Lower leg skin (tissue), 4 donors: ENCODE measurements at regions not wholly inside any gene's neighbourhood (a gene's known extent, or its start where the extent isn't known, plus 50 kb on each side); places are given as distances from the start of the nearest gene placed in this dataset.

Source experiments
- DNase-seq, 2 donors: peaks; one replicate each; pipeline ENCODE4 v3.0.0-alpha.2; 2019; ENCODE audit warnings: low spot score in 2 of 2
- H3K4me3 ChIP-seq: fragments of 200-600 bp; sonication (generic); 2 replicates; pipeline ENCODE4 v1.5.1; 2017; ENCODE audit warnings: mild to moderate bottlenecking, low read depth; ENCODE audit not compliant: poor library complexity, severe bottlenecking
- CTCF ChIP-seq, 3 donors: fragments of 450-650 bp; IDR thresholded peaks; one replicate each; pipeline ENCODE4 v1.5.1; 2016; ENCODE audit warnings: antibody characterized with exemption in 3 of 3, mild to moderate bottlenecking in 3 of 3, moderate library complexity in 2 of 3
- POLR2A ChIP-seq, 2 donors: fragments of 450-650 bp; IDR thresholded peaks; one replicate each; pipeline ENCODE4 v1.6.1; 2016 to 2017; ENCODE audit warnings: antibody characterized with exemption in 2 of 2, mild to moderate bottlenecking in 1 of 2, moderate library complexity in 1 of 2
- WGBS, 2 donors: methylation state at CpG; one replicate each; pipeline ENCODE4 v1.1.5; 2018; 5-methylcytosine and 5-hydroxymethylcytosine counted together
- intact Hi-C: fragments of 100-400 bp; cut with DNase I; formaldehyde crosslinking; loops from one replicate; pipeline ENCODE4 v1.15.0; 2023; ENCODE audit warnings: low total_unique reads

- no peak for DNase-seq
- TF ChIP-seq CTCF (IDR thresholded peaks at IDR 0.05) (no peak), POLR2A (IDR thresholded peaks at IDR 0.05) (no peak)
- intact Hi-C loops = no loop called here
- WGBS, 2 donors = 81% methylated on average over 2 of the region's 2 CpGs
- H3K4me3 ChIP-seq = no peak overlapping the region
Observed at GRCh38 chr4:62804075-62804474, 1603.9 kb downstream of the ADGRL3 start.

- no peak for DNase-seq
- intact Hi-C loops = no loop called here
- TF ChIP-seq CTCF (IDR thresholded peaks at IDR 0.05) = no peak
- TF ChIP-seq POLR2A (IDR thresholded peaks at IDR 0.05) = no peak
- H3K4me3 ChIP-seq = no peak overlapping the region
- 63 to 68% methylated on average over 1 of the region's 1 CpG for WGBS, 2 donors
Observed at GRCh38 chr4:62797221-62797620, 1597.1 kb downstream of the ADGRL3 start.

GRCh38 chr4:62791386-62791785, 1591.3 kb downstream of the ADGRL3 start:
- DNase-seq = no peak
- WGBS, 2 donors = 66% methylated on average over 2 of the region's 2 CpGs
- intact Hi-C loops = no loop called here
- TF ChIP-seq POLR2A (IDR thresholded peaks at IDR 0.05) (no peak), CTCF (IDR thresholded peaks at IDR 0.05) (no peak)
- no peak overlapping the region for H3K4me3 ChIP-seq

GRCh38 chr4:62771983-62772557, 1571.9 kb downstream of the ADGRL3 start:
- DNase-seq = no peak
- TF ChIP-seq CTCF (IDR thresholded peaks at IDR 0.05) (no peak), POLR2A (IDR thresholded peaks at IDR 0.05) (no peak)
- no peak overlapping the region for H3K4me3 ChIP-seq
- intact Hi-C loops = no loop called here
- WGBS, 2 donors = 69 to 71% methylated on average over 9 of the region's 9 CpGs

GRCh38 chr4:62740296-62740695, 1540.2 kb downstream of the ADGRL3 start:
- 75 to 79% methylated on average over 6 of the region's 6 CpGs for WGBS, 2 donors
- no peak for DNase-seq
- TF ChIP-seq CTCF (IDR thresholded peaks at IDR 0.05) (no peak), POLR2A (IDR thresholded peaks at IDR 0.05) (no peak)
- intact Hi-C loops = no loop called here
- no peak overlapping the region for H3K4me3 ChIP-seq

- no peak overlapping the region for H3K4me3 ChIP-seq
- 44 to 50% methylated on average over 2 of the region's 2 CpGs for WGBS, 2 donors
- DNase-seq = no peak
- TF ChIP-seq CTCF (IDR thresholded peaks at IDR 0.05) (no peak), POLR2A (IDR thresholded peaks at IDR 0.05) (no peak)
- intact Hi-C loops = no loop called here
Observed at GRCh38 chr4:62717154-62717553, 1517.0 kb downstream of the ADGRL3 start.
